Astrocyte (in vitro differentiated cells and primary cell): ENCODE measurements at regions not wholly inside any gene's neighbourhood (a gene's known extent, or its start where the extent isn't known, plus 50 kb on each side); places are given as distances from the start of the nearest gene placed in this dataset.

Experiments used
- CTCF ChIP-seq: IDR thresholded peaks from 2 replicates; pipeline ENCODE4 v1.5.1; 2011; ENCODE audit warnings: low read depth, mild to moderate bottlenecking, inconsistent platforms, low read length, moderate library complexity; ENCODE audit not compliant: insufficient read depth
- EZH2 ChIP-seq: IDR thresholded peaks from 2 replicates; pipeline ENCODE4 v1.6.1; 2012; ENCODE audit warnings: mild to moderate bottlenecking, low read length, inconsistent platforms; ENCODE audit not compliant: insufficient read depth

- no peak for TF ChIP-seq CTCF
- no peak for TF ChIP-seq EZH2
Measured at GRCh38 chr4:188661502-188661901, 522.3 kb downstream of the TRIML1 start.
